ENCODE measurements at regions not wholly inside any gene's neighbourhood (a gene's known extent, or its start where the extent isn't known, plus 50 kb on each side); places are given as distances from the start of the nearest gene placed in this dataset.

DNA sequence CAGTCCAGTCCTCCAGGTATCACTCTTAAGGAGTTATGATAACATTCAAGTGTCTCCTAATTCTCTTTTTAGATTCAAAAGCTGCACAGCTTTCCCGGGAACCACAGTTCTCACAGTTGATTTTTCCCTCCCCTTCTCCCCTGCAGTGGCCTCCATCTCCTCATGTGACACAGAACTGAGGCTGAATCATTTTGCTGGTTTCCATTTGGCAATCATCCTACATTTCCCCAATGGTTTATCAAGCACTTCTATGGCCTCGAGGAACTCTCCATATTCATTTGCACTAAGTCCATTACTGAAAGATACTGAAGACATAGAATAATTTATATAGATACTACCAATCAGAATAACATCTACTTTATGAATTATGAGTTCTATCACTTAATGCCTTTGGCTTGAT, 484.9 kb downstream of the GPAM start:
- WGBS, 5 donors = 71 to 86% (median 82%) methylated on average over 2 of the region's 2 CpGs
- no peak for DNase-seq
- intact Hi-C loops (cut with DNase I; ENCODE audit: low total_unique reads) = no loop called here
- TF ChIP-seq POLR2A (IDR thresholded peaks at IDR 0.05) (no peak), POLR2AphosphoS5 (IDR thresholded peaks at IDR 0.05) (no peak)
- TF ChIP-seq, protein P1, sequence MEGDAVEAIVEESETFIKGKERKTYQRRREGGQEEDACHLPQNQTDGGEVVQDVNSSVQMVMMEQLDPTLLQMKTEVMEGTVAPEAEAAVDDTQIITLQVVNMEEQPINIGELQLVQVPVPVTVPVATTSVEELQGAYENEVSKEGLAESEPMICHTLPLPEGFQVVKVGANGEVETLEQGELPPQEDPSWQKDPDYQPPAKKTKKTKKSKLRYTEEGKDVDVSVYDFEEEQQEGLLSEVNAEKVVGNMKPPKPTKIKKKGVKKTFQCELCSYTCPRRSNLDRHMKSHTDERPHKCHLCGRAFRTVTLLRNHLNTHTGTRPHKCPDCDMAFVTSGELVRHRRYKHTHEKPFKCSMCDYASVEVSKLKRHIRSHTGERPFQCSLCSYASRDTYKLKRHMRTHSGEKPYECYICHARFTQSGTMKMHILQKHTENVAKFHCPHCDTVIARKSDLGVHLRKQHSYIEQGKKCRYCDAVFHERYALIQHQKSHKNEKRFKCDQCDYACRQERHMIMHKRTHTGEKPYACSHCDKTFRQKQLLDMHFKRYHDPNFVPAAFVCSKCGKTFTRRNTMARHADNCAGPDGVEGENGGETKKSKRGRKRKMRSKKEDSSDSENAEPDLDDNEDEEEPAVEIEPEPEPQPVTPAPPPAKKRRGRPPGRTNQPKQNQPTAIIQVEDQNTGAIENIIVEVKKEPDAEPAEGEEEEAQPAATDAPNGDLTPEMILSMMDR (IDR thresholded peaks at IDR 0.05 in 8 of 11, conservative IDR thresholded peaks at IDR 0.05 in 3 of 11) = no peak
- no peak overlapping the region for H3K27ac ChIP-seq
- H3K27me3 ChIP-seq (replicated peaks in 1 of 7) = no peaks in the 10 kb centered on the region
- H3K4me1 ChIP-seq = no peaks in the 10 kb centered on the region
- no peaks in the 10 kb centered on the region for H3K36me3 ChIP-seq
- H3K4me3 ChIP-seq = no peak overlapping the region
- H3K9me3 ChIP-seq = no peaks in the 10 kb centered on the region

DNA sequence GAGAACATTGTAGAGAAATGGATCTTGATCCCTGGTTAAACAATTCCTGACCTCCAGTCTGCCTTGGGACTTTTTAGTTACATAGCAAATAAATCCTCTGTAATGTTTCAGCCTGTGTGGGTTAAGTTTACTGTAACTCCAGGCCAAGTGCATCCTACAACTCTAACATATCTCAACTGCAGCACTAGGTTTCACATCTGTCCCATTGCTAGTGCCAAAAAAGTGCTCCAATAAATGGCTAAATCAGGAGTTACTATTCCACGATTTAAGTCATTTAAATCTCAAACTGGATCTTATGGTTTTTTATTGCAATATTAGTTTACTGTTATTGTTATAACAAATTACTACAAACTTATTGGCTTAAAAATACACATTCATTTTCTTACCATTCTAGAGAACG, 479.6 kb downstream of the GPAM start:
- Histone ChIP-seq H3K4me3 (no peak overlapping the region), H3K27me3 (replicated peaks in 1 of 7) (no peaks in the 10 kb centered on the region), H3K4me1 (no peaks in the 10 kb centered on the region), H3K36me3 (no peaks in the 10 kb centered on the region), H3K27ac (peak overlapping the region in 3 of 8 donors; percentile 22 to 41 (median 23)), H3K9me3 (no peaks in the 10 kb centered on the region)
- TF ChIP-seq POLR2AphosphoS5 (IDR thresholded peaks at IDR 0.05) = no peak
- TF ChIP-seq POLR2A (IDR thresholded peaks at IDR 0.05) = no peak
- TF ChIP-seq, protein P1 (IDR thresholded peaks at IDR 0.05 in 8 of 11, conservative IDR thresholded peaks at IDR 0.05 in 3 of 11) = no peak
- DNase-seq = no peak
- intact Hi-C loops (cut with DNase I; ENCODE audit: low total_unique reads) = no loop called here
- WGBS, 5 donors = 59 to 83% (median 76%) methylated on average over 2 of the region's 2 CpGs

DNA sequence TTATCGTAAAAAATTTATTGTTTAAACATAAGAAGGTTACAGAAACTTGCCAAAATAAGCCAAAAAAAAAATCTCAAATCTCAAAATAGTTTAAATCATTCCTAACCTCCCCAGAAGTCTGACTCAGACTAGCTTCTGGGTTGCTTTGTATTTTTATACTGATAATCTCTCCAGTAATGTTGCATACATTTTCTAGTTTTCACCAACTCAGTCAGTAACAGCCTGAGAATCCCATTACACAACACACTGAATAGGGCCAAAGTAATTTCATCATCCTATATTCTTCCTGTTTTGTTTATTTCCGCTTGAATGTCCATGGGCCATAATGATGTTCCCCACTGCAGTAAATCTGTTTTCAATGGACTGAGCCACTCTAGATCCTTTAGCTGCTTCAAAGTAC, 478.5 kb downstream of the GPAM start:
- Histone ChIP-seq H3K4me3 (no peak overlapping the region), H3K27ac (no peak overlapping the region), H3K27me3 (replicated peaks in 1 of 7) (no peaks in the 10 kb centered on the region), H3K4me1 (no peaks in the 10 kb centered on the region), H3K9me3 (no peaks in the 10 kb centered on the region), H3K36me3 (no peaks in the 10 kb centered on the region)
- no peak for DNase-seq
- TF ChIP-seq, protein P1 (IDR thresholded peaks at IDR 0.05 in 8 of 11, conservative IDR thresholded peaks at IDR 0.05 in 3 of 11) = no peak
- no peak for TF ChIP-seq POLR2A (IDR thresholded peaks at IDR 0.05)
- TF ChIP-seq POLR2AphosphoS5 (IDR thresholded peaks at IDR 0.05) = no peak
- whole genome bisulfite sequencing, 5 donors = 79 to 93% (median 85%) methylated on average over 2 of the region's 2 CpGs
- intact Hi-C loops (cut with DNase I; ENCODE audit: low total_unique reads) = no loop called here

DNA sequence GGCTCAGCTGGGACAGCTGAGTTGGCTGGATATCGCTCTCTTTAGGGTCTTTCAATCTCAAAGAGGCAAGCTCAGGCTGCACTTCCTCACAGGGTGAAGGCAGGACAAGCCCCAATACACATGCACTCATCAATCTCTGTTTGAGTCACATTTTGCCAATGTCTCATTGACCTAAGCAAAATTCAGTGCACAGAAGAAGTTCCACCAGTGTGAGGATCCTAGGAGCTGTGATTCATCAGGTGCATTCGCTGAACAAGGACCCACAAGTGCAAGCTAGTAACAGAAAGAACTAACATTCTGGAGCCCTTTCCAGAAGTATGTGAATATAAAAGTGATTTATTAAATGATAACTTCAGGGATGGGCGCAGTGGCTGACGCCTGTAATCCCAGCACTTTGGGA, 477.2 kb downstream of the GPAM start:
- Histone ChIP-seq H3K27ac (no peak overlapping the region), H3K9me3 (no peaks in the 10 kb centered on the region), H3K27me3 (replicated peaks in 1 of 7) (no peaks in the 10 kb centered on the region), H3K4me1 (no peaks in the 10 kb centered on the region), H3K36me3 (no peaks in the 10 kb centered on the region), H3K4me3 (no peak overlapping the region)
- 80 to 95% (median 89%) methylated on average over 4 of the region's 4 CpGs for WGBS, 5 donors
- TF ChIP-seq POLR2AphosphoS5 (IDR thresholded peaks at IDR 0.05) = no peak
- TF ChIP-seq, protein P1 (IDR thresholded peaks at IDR 0.05 in 8 of 11, conservative IDR thresholded peaks at IDR 0.05 in 3 of 11) = no peak
- no peak for TF ChIP-seq POLR2A (IDR thresholded peaks at IDR 0.05)
- DNase-seq = no peak
- intact Hi-C loops (cut with DNase I; ENCODE audit: low total_unique reads) = no loop called here

All from spleen (tissue), 11 donors.